LNCaP clone FGC (cell line): ENCODE measurements at regions not wholly inside any gene's neighbourhood (a gene's known extent, or its start where the extent isn't known, plus 50 kb on each side); places are given as distances from the start of the nearest gene placed in this dataset.
A peak's percentile ranks its signal among the peaks of the same experiment; 100 is the strongest.

Experiments
- DNase-seq: peaks from one replicate; pipeline ENCODE4 v3.0.0-alpha.2; 2011; ENCODE audit warnings: low read depth
- H3K4me3 ChIP-seq: 2 replicates; pipeline ENCODE4 v1.5.1; 2011; ENCODE audit warnings: mild to moderate bottlenecking, low read depth, low read length, control low read depth
- CTCF ChIP-seq: IDR thresholded peaks from 2 replicates; pipeline ENCODE4 v1.5.1; 2012; ENCODE audit warnings: mild to moderate bottlenecking; ENCODE audit not compliant: control insufficient read depth, insufficient read depth; ENCODE audit errors: extremely low read depth

GRCh38 chr6:144347448-144347759 is 62.3 kb downstream of the UTRN start:
- no peak for DNase-seq
- H3K4me3 ChIP-seq, result no peak overlapping the region
- no peak for TF ChIP-seq CTCF

- H3K4me3 ChIP-seq, result no peak overlapping the region
- no peak for TF ChIP-seq CTCF
- DNase-seq, result no peak
Measured at GRCh38 chr6:144347933-144348332, 62.8 kb downstream of the UTRN start.

GRCh38 chr6:144349690-144350527 is 64.8 kb downstream of the UTRN start:
- DNase-seq, result no peak
- TF ChIP-seq CTCF, result no peak
- no peak overlapping the region for H3K4me3 ChIP-seq

- no peak for DNase-seq
- TF ChIP-seq CTCF, result no peak
- no peak overlapping the region for H3K4me3 ChIP-seq
Measured at GRCh38 chr6:144350528-144350880, 65.4 kb downstream of the UTRN start.

GRCh38 chr6:144351379-144352127 is 66.4 kb downstream of the UTRN start:
- DNase-seq, result peak; percentile 75
- TF ChIP-seq CTCF, result no peak
- no peak overlapping the region for H3K4me3 ChIP-seq

GRCh38 chr6:144352331-144352730 is 67.2 kb downstream of the UTRN start:
- H3K4me3 ChIP-seq, result no peak overlapping the region
- no peak for DNase-seq
- no peak for TF ChIP-seq CTCF
